Urothelium cell line (cell line): ENCODE measurements at regions not wholly inside any gene's neighbourhood (a gene's known extent, or its start where the extent isn't known, plus 50 kb on each side); places are given as distances from the start of the nearest gene placed in this dataset.

ENCODE experiments used
- DNase-seq: peaks from one replicate; pipeline ENCODE4 v3.0.0; 2011; ENCODE audit warnings: low spot score, mixed read lengths
- FAIRE-seq: peaks from 2 replicates; lab custom pipeline; 2011; peaks lifted over from hg19 to GRCh38; lab: Jason Lieb, UNC

- DNase-seq (no peak), FAIRE-seq (no peak)
Measured at GRCh38 chr17:55668312-55668920, 54.2 kb downstream of the TMEM100 start.

- DNase-seq (no peak), FAIRE-seq (no peak)
Measured at GRCh38 chr17:55666806-55667205, 55.9 kb downstream of the TMEM100 start.

- DNase-seq (no peak), FAIRE-seq (no peak)
Measured at GRCh38 chr17:55664287-55664686, 58.4 kb downstream of the TMEM100 start.

GRCh38 chr17:55663400-55663799 is 59.3 kb downstream of the TMEM100 start:
- FAIRE-seq (no peak), DNase-seq (no peak)

GRCh38 chr17:55661963-55662834 is 60.5 kb downstream of the TMEM100 start:
- FAIRE-seq (no peak), DNase-seq (no peak)

- FAIRE-seq (no peak), DNase-seq (no peak)
Measured at GRCh38 chr17:55661256-55661758, 61.4 kb downstream of the TMEM100 start.

GRCh38 chr17:55660178-55660886 is 62.3 kb downstream of the TMEM100 start:
- no peak for DNase-seq

GRCh38 chr17:55659661-55660060 is 63.0 kb downstream of the TMEM100 start:
- DNase-seq, result no peak
- FAIRE-seq, result no peak

More at GRCh38 chr17:55660178-55660886, 62.3 kb downstream of the TMEM100 start:
- FAIRE-seq, result no peak

- FAIRE-seq, result no peak
- DNase-seq, result no peak
Measured at GRCh38 chr17:55655777-55656176, 66.9 kb downstream of the TMEM100 start.

GRCh38 chr17:55654821-55655220 is 67.8 kb downstream of the TMEM100 start:
- DNase-seq (no peak), FAIRE-seq (no peak)

GRCh38 chr17:55654022-55654421 is 68.6 kb downstream of the TMEM100 start:
- DNase-seq (no peak), FAIRE-seq (no peak)

- no peak for FAIRE-seq
- DNase-seq, result no peak
Measured at GRCh38 chr17:55652825-55653224, 69.8 kb downstream of the TMEM100 start.

- FAIRE-seq (no peak), DNase-seq (no peak)
Measured at GRCh38 chr17:55652114-55652823, 70.4 kb downstream of the TMEM100 start.

GRCh38 chr17:55649957-55650597 is 72.6 kb downstream of the TMEM100 start:
- FAIRE-seq (no peak), DNase-seq (no peak)

GRCh38 chr17:55648086-55648485 is 74.6 kb downstream of the TMEM100 start:
- DNase-seq (no peak), FAIRE-seq (no peak)

GRCh38 chr17:55645361-55645760 is 77.3 kb downstream of the TMEM100 start:
- no peak for FAIRE-seq

GRCh38 chr17:55644346-55644745 is 78.3 kb downstream of the TMEM100 start:
- FAIRE-seq, result no peak

More at GRCh38 chr17:55645361-55645760, 77.3 kb downstream of the TMEM100 start:
- no peak for DNase-seq

GRCh38 chr17:55642741-55643140 is 79.9 kb downstream of the TMEM100 start:
- no peak for DNase-seq
- FAIRE-seq, result no peak

More at GRCh38 chr17:55644346-55644745, 78.3 kb downstream of the TMEM100 start:
- DNase-seq, result no peak

- DNase-seq (no peak), FAIRE-seq (no peak)
Measured at GRCh38 chr17:55641676-55642081, 81.0 kb downstream of the TMEM100 start.

GRCh38 chr17:55639096-55639495 is 83.6 kb downstream of the TMEM100 start:
- FAIRE-seq, result no peak
- DNase-seq, result no peak
